Mesendoderm (in vitro differentiated cells): ENCODE measurements at regions not wholly inside any gene's neighbourhood (a gene's known extent, or its start where the extent isn't known, plus 50 kb on each side); places are given as distances from the start of the nearest gene placed in this dataset.

Source experiments
- DNase-seq: peaks from one replicate; pipeline ENCODE4 v3.0.0; 2013
- H2AK5ac ChIP-seq: 2 replicates; pipeline ENCODE4 v1.6.1; 2013; ENCODE audit warnings: low read length, inconsistent platforms
- H2BK120ac ChIP-seq: 2 replicates; pipeline ENCODE4 v1.6.1; 2013; ENCODE audit warnings: low read depth, mild to moderate bottlenecking, low read length, moderate library complexity, mixed read lengths
- H2BK15ac ChIP-seq: replicated peaks from 2 replicates; pipeline ENCODE4 v1.6.1; 2013; ENCODE audit warnings: low read depth, mild to moderate bottlenecking, moderate library complexity
- H2BK5ac ChIP-seq: 2 replicates; pipeline ENCODE4 v1.6.1; 2013; ENCODE audit warnings: low read length, inconsistent platforms
- H3K18ac ChIP-seq: 2 replicates; pipeline ENCODE4 v1.6.1; 2013; ENCODE audit warnings: mild to moderate bottlenecking, low read length, mixed read lengths
- H3K23ac ChIP-seq: one replicate; pipeline ENCODE4 v1.6.1; 2013; ENCODE audit warnings: low read length
- H3K27ac ChIP-seq: 2 replicates; pipeline ENCODE4 v1.5.1; 2013; ENCODE audit warnings: low read depth, mild to moderate bottlenecking, inconsistent platforms, low read length, moderate library complexity
- H3K27me3 ChIP-seq: 2 replicates; pipeline ENCODE4 v1.6.1; 2013; ENCODE audit warnings: low read length, control low read depth, mild to moderate bottlenecking, inconsistent platforms; ENCODE audit not compliant: insufficient read depth, poor library complexity
- H3K36me3 ChIP-seq: 2 replicates; pipeline ENCODE4 v1.6.1; 2013; ENCODE audit warnings: low read length, inconsistent platforms; ENCODE audit not compliant: control insufficient read depth, insufficient read depth
- H3K4ac ChIP-seq: one replicate; pipeline ENCODE4 v1.6.1; 2013; ENCODE audit warnings: low read depth, mild to moderate bottlenecking, low read length, moderate library complexity
- H3K4me1 ChIP-seq: 2 replicates; pipeline ENCODE4 v1.6.1; 2013; ENCODE audit warnings: low read depth, low read length, inconsistent platforms; ENCODE audit not compliant: control insufficient read depth
- H3K4me2 ChIP-seq: 2 replicates; pipeline ENCODE4 v1.6.1; 2013; ENCODE audit warnings: low read length
- H3K4me3 ChIP-seq: 2 replicates; pipeline ENCODE4 v1.5.1; 2013; ENCODE audit warnings: mild to moderate bottlenecking, low read length
- H3K56ac ChIP-seq: one replicate; pipeline ENCODE4 v1.6.1; 2013; ENCODE audit warnings: low read length
- H3K79me1 ChIP-seq: 2 replicates; pipeline ENCODE4 v1.6.1; 2013; ENCODE audit warnings: low read length, inconsistent platforms
- H3K79me2 ChIP-seq: 2 replicates; pipeline ENCODE4 v1.6.1; 2013; ENCODE audit warnings: mild to moderate bottlenecking, low read length; ENCODE audit not compliant: control insufficient read depth, insufficient read depth
- H3K9ac ChIP-seq: 2 replicates; pipeline ENCODE4 v1.6.1; 2013; ENCODE audit warnings: low read length, inconsistent platforms
- H4K5ac ChIP-seq: one replicate; pipeline ENCODE4 v1.6.1; 2013; ENCODE audit warnings: low read length
- H4K8ac ChIP-seq: one replicate; pipeline ENCODE4 v1.6.1; 2013; ENCODE audit warnings: low read depth, mild to moderate bottlenecking, control low read depth, low read length, moderate library complexity
- WGBS: extraction: QIAGEN DNeasy Blood & Tissue Kit; methylation state at CpG from one replicate; pipeline ENCODE4 v1.1.7; 2013; ENCODE audit warnings: low lambda C conversion rate, missing lambda C conversion rate; ENCODE audit not compliant: insufficient coverage; ENCODE audit errors: extremely low coverage; 5-methylcytosine and 5-hydroxymethylcytosine counted together

GRCh38 chr7:16933296-16934279, 51.8 kb upstream of the AGR3 start:
- Histone ChIP-seq H2BK5ac (peak overlapping the region; percentile 20), H3K79me2 (no peaks in the 10 kb centered on the region), H3K27me3 (no peaks in the 10 kb centered on the region), H3K4ac (no peak overlapping the region), H3K56ac (no peak overlapping the region), H4K5ac (no peak overlapping the region), H3K9ac (no peak overlapping the region), H3K79me1 (no peaks in the 10 kb centered on the region), H3K23ac (no peak overlapping the region), H2BK120ac (no peak overlapping the region), H3K18ac (no peak overlapping the region), H3K4me3 (no peak overlapping the region), H3K27ac (no peak overlapping the region), H3K4me1 (peaks cover 4% of the 10 kb centered on the region), H4K8ac (no peak overlapping the region), H2AK5ac (no peak overlapping the region), H2BK15ac (no peak overlapping the region), H3K36me3 (no peaks in the 10 kb centered on the region), H3K4me2 (no peak overlapping the region)
- no CpG with 5 or more reads among the region's 5 CpGs for WGBS
- DNase-seq = no peak

DNA sequence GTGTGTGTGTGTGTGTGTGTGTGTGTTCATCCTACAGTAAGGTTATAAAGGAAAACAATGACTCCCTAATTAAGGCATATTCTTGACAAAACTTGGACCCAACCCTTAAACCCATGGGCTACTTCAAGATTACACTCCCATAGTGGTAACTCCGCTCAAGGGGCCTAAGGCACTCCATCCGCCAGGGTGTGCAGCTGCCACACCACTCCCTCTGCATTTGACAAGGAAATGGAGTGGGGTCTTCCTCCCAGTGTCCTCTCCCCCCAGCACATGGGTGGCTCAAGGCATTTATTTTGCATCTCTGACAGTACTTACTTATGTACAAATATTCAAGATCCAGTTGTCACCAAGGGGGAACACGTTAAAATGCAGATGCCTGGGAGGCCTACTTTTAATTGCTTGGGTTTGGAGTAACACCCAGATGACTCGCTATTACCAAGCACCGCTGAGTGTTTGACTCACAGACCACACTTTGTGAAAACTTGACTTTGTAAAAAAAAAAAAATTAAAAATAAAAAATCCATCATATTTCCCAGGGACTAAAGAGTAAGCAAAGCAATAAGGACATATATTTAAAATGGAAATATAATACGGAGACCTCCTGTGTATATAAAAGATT, 53.0 kb upstream of the AGR3 start:
- H3K4me3 ChIP-seq = no peak overlapping the region
- no peaks in the 10 kb centered on the region for H3K79me2 ChIP-seq
- H3K4ac ChIP-seq = no peak overlapping the region
- peak overlapping the region; percentile 52 for H3K18ac ChIP-seq
- DNase-seq = no peak
- no CpG with 5 or more reads among the region's 6 CpGs for WGBS
- no peak overlapping the region for H2BK15ac ChIP-seq
- no peaks in the 10 kb centered on the region for H3K27me3 ChIP-seq
- no peak overlapping the region for H3K27ac ChIP-seq
- H3K4me2 ChIP-seq = no peak overlapping the region
- no peak overlapping the region for H2AK5ac ChIP-seq
- no peak overlapping the region for H2BK120ac ChIP-seq
- no peak overlapping the region for H3K56ac ChIP-seq
- H3K9ac ChIP-seq = no peak overlapping the region
- no peak overlapping the region for H4K8ac ChIP-seq
- H3K23ac ChIP-seq = no peak overlapping the region
- H3K79me1 ChIP-seq = no peaks in the 10 kb centered on the region
- peaks cover 5% of the 10 kb centered on the region for H3K4me1 ChIP-seq
- H2BK5ac ChIP-seq = no peak overlapping the region
- no peak overlapping the region for H4K5ac ChIP-seq
- H3K36me3 ChIP-seq = no peaks in the 10 kb centered on the region

- H3K9ac ChIP-seq = no peak overlapping the region
- no peak overlapping the region for H4K5ac ChIP-seq
- H3K18ac ChIP-seq = no peak overlapping the region
- no peak overlapping the region for H3K4ac ChIP-seq
- no peak overlapping the region for H3K23ac ChIP-seq
- no peak overlapping the region for H2BK120ac ChIP-seq
- H3K79me2 ChIP-seq = no peaks in the 10 kb centered on the region
- no peaks in the 10 kb centered on the region for H3K79me1 ChIP-seq
- no peaks in the 10 kb centered on the region for H3K36me3 ChIP-seq
- H3K4me3 ChIP-seq = no peak overlapping the region
- no peak overlapping the region for H4K8ac ChIP-seq
- no peak overlapping the region for H2BK15ac ChIP-seq
- H2BK5ac ChIP-seq = no peak overlapping the region
- no peaks in the 10 kb centered on the region for H3K27me3 ChIP-seq
- no peak for DNase-seq
- H3K4me1 ChIP-seq = peaks cover 7% of the 10 kb centered on the region
- H3K4me2 ChIP-seq = no peak overlapping the region
- no peak overlapping the region for H3K27ac ChIP-seq
- no peak overlapping the region for H2AK5ac ChIP-seq
- H3K56ac ChIP-seq = no peak overlapping the region
- WGBS = no CpG with 5 or more reads among the region's 1 CpG
These were observed 53.6 kb upstream of the AGR3 start for GRCh38 chr7:16935341-16935735.

- WGBS = no CpG with 5 or more reads among the region's 4 CpGs
- Histone ChIP-seq H3K4ac (no peak overlapping the region), H2AK5ac (no peak overlapping the region), H2BK120ac (no peak overlapping the region), H3K79me2 (no peaks in the 10 kb centered on the region), H3K4me1 (peaks cover 3% of the 10 kb centered on the region), H2BK15ac (peak overlapping the region; percentile 57), H3K27ac (no peak overlapping the region), H3K18ac (no peak overlapping the region), H3K27me3 (no peaks in the 10 kb centered on the region), H3K9ac (no peak overlapping the region), H3K36me3 (no peaks in the 10 kb centered on the region), H3K4me2 (no peak overlapping the region), H4K8ac (no peak overlapping the region), H3K56ac (no peak overlapping the region), H3K79me1 (no peaks in the 10 kb centered on the region), H3K23ac (no peak overlapping the region), H3K4me3 (no peak overlapping the region), H2BK5ac (no peak overlapping the region), H4K5ac (no peak overlapping the region)
- no peak for DNase-seq
These were observed 55.0 kb upstream of the AGR3 start for GRCh38 chr7:16936626-16937422.

DNA sequence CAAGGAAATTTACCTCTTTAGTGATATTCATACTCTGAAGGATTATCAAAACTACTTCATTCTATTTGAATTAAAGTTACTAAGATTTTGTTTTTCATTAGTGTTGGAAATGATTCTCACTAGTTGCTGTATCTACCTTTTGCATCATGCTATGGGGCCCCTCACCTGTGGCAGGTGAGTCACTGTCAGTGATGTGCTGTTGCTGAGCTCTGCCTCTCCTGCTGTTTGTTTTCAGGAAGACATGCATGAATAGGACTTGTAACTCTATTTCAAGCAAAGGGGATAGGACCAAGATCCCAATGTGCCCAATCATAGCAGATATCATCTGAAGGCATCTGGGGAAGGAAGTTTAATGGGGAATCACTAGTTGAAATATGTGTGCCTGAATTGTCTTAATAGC, 57.4 kb upstream of the AGR3 start:
- H2BK120ac ChIP-seq = no peak overlapping the region
- H3K36me3 ChIP-seq = no peaks in the 10 kb centered on the region
- peak; percentile 41 for DNase-seq
- H3K4ac ChIP-seq = no peak overlapping the region
- no peak overlapping the region for H3K18ac ChIP-seq
- H2AK5ac ChIP-seq = no peak overlapping the region
- no peak overlapping the region for H2BK15ac ChIP-seq
- no peak overlapping the region for H2BK5ac ChIP-seq
- no peak overlapping the region for H3K23ac ChIP-seq
- peaks cover 3% of the 10 kb centered on the region for H3K4me1 ChIP-seq
- no peaks in the 10 kb centered on the region for H3K79me2 ChIP-seq
- H3K27me3 ChIP-seq = no peaks in the 10 kb centered on the region
- H3K27ac ChIP-seq = no peak overlapping the region
- no peak overlapping the region for H3K4me2 ChIP-seq
- H3K4me3 ChIP-seq = no peak overlapping the region
- no peak overlapping the region for H3K56ac ChIP-seq
- no peaks in the 10 kb centered on the region for H3K79me1 ChIP-seq
- no peak overlapping the region for H4K5ac ChIP-seq
- H4K8ac ChIP-seq = no peak overlapping the region
- no peak overlapping the region for H3K9ac ChIP-seq
